Lower leg skin (tissue), 3 donors: ENCODE measurements at regions not wholly inside any gene's neighbourhood (a gene's known extent, or its start where the extent isn't known, plus 50 kb on each side); places are given as distances from the start of the nearest gene placed in this dataset.

Experiments used
- CTCF ChIP-seq, 3 donors: fragments of 450-650 bp; IDR thresholded peaks; one replicate each; pipeline ENCODE4 v1.5.1; 2016; ENCODE audit warnings: antibody characterized with exemption in 3 of 3, mild to moderate bottlenecking in 3 of 3, moderate library complexity in 2 of 3
- POLR2A ChIP-seq, 2 donors: fragments of 450-650 bp; IDR thresholded peaks; one replicate each; pipeline ENCODE4 v1.6.1; 2016 to 2017; ENCODE audit warnings: antibody characterized with exemption in 2 of 2, mild to moderate bottlenecking in 1 of 2, moderate library complexity in 1 of 2

DNA sequence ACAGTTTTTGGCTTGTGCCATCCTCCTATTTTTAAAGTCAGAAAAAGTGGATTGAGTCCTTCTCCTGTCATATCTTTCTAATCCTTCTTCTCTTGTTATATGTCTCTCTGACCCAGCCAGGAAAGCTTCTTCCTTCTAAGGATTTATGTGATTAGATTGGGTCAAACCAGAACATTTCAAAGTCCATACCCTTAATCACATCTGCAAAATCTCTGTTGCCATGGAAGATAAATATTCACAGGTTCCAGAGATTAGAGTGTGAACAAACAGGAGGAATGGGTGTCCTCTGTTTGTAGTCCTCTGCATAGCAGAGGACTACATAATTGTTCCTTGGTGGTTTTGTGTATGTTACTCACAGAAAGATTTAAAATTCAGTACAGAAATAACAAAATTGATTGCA, 421.2 kb downstream of the EPHA5 start:
- TF ChIP-seq CTCF (IDR thresholded peaks at IDR 0.05) (no peak), POLR2A (IDR thresholded peaks at IDR 0.05) (no peak)
